Inflammatory macrophage treated with lipopolysaccharide for 4 hours (primary cell): ENCODE measurements at regions not wholly inside any gene's neighbourhood (a gene's known extent, or its start where the extent isn't known, plus 50 kb on each side); places are given as distances from the start of the nearest gene placed in this dataset.
A peak's percentile ranks its signal among the peaks of the same experiment; 100 is the strongest.
"Not testable (repeated sequence)": the region's sequence is repeated elsewhere in the genome, so short reads cannot be mapped to it uniquely, and the experiment has no call there.

Experiments
- DNase-seq: peaks from one replicate; pipeline ENCODE4 v3.0.0-alpha.2; 2020

DNA sequence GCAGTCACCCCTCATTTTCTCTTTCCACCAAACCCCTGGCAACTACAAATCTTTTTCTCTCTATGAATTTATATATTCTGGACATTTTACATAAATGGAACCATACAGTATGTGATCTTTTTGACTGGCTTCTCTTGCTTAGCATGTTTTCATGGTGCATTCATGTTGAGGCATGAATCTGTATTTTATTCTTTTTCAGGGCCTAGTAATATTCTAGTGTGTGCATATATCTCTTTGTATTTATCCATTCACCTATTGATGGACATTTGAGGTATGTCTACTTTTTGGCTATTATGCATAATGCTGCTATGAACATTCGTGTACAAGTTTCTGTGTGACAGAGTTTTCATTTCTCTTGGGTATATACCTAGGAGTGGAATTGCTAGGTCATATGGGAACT lies 78.2 kb downstream of the HACD1 start:
- DNase-seq = no peak

DNA sequence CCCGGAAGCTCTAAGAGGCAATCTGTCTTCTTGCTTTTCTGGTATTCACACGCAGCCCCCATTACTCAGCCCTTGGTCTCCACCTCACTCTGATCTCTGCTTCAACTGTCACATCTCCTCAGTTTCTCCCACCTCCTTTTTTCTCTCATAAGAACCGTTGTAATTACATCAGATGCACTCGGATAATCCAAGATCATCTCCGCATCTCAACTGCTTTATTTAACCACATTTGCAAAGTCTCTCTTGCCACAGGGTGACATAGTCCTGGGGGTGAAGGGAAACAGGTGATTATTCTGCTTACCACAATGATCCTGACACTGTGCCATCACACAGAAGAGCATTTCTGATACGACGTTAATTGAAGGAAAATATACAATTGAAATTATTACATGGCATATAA lies 79.9 kb downstream of the HACD1 start:
- no peak for DNase-seq

DNA sequence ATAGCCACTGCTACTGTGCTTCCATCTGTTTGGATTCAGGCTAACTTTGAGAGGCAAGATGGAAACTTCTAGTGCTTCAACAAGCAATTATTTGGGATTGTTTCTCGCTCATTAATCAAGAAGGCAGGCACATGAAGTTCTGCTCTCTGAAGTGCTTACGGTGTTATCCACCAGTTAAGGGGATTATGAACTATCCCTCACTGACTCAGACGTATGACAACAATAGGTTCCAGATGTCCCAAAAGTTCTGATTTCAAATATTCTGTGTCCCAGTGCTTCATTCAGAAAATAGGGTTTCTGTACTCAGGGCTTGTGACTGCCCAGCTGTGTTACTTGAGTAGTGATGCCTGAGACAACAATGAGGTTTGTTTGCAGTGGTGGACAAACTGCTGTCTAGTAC lies 81.0 kb downstream of the HACD1 start:
- DNase-seq = no peak

GRCh38 chr10:17533731-17534130 lies 79.3 kb upstream of the ST8SIA6 start:
- no peak for DNase-seq

- DNase-seq = no peak
These were observed 74.0 kb upstream of the ST8SIA6 start for GRCh38 chr10:17528306-17528862.

DNA sequence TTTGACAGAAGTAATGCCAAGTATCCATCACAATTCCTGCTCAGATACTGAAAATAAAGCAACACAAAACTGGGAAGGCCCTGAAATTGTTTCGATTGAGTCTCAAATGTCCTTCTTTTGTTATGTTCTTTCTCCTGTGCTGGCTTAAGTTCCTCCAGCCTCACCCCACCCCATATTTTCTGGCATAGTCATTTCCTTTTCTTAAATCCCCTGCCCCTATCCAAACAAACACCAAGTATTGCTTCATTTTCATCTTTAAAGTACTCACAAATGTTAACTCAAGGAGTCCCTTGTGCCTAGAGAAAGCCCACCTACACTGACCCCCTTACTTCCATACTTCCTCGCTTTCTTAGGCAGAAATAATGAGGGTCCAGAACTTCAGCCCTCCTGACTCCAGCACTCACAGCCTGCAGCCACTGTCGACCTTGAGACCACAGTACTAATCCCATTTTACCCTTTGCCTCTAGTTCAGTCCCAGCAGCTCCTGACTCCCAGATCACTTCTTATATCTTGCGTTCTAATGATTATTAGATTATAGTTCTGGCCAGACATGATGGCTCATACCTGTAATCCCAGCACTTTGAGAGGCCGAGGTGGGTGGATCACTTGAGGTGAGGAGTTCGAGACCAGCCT lies 73.2 kb upstream of the ST8SIA6 start:
- no peak for DNase-seq

- not testable (repeated sequence) for DNase-seq
These were observed 72.2 kb upstream of the ST8SIA6 start for GRCh38 chr10:17526571-17526970.

DNA sequence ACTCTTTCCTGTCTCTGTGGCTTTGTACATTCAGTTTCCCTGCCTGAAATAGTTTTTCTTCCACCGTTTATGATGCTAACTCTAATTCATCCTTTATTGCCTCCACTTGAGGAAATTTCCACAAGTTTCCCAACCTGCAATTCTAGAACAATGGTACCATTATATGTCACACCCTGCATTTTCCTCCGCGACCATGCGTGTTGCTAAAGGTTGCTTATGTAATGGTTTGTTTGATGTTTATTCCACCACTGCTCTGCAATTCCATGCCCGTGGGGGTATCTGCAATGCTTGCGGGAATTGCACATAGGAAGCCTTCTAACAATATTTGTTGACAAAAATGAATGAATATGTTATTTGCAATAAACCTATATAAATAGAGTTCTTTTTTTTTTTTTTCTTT lies 69.5 kb upstream of the ST8SIA6 start:
- no peak for DNase-seq

DNA sequence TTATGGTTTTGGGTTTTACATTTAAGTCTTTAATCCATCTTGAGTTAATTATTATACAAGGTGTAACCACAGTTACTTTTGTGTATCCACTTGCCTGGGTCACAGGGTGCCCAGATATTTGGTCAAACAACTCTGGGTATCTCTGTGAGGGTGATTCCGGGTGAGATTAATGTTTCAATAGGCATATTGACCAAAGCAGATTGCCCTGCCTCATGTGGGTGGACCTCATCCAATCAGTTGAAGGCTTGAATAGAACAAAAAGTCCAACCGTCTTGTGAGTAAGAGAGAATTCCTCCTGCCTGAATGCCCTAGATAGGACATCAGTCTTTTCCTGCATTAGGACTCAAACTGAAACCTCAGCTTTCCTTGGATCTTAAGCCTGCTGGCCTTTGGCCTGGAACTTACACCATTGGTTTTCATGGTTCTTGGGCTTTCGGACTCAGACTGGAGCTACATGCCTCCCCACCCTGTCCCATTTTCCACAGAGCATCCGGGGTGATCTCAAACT lies 68.9 kb upstream of the ST8SIA6 start:
- DNase-seq = no peak

- not testable (repeated sequence) for DNase-seq
These were observed 67.9 kb upstream of the ST8SIA6 start for GRCh38 chr10:17522269-17522668.

GRCh38 chr10:17519457-17519856 lies 65.1 kb upstream of the ST8SIA6 start:
- DNase-seq = no peak

GRCh38 chr10:17518338-17518737 lies 63.9 kb upstream of the ST8SIA6 start:
- no peak for DNase-seq

- peak; percentile 66 for DNase-seq
These were observed 62.0 kb upstream of the ST8SIA6 start for GRCh38 chr10:17516376-17516775.

DNA sequence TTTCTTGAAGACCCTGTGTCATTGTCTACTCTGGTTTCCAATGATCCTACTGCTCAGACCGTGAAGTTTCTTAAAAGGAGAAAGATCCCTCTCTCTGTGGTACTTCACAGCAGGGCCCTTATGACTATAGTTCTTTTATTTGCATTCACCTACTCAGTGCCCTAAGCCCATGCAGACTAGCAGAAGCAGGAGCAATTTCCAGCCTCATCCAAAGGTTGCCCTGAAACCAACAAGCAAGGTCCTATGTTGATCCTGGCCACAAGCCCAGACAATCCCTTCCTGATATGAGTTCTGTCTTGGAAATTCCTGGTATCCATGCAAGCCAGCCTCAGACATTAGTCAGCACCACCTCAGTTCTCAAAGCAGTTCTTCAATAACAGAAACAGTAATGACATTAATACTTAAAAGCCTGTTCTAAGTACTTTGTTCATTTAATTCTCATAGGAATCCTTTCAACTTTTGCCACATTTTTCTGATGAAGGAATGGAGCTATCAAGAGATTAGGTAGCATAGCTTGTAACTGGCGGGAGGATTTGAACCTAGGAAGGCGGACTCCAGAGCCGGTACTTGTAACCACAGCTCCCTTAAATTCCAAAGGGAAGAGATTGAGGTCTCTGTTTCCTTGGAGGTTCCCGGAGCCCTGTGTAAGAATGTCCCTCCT lies 58.1 kb upstream of the ST8SIA6 start:
- DNase-seq = peak; percentile 13

DNA sequence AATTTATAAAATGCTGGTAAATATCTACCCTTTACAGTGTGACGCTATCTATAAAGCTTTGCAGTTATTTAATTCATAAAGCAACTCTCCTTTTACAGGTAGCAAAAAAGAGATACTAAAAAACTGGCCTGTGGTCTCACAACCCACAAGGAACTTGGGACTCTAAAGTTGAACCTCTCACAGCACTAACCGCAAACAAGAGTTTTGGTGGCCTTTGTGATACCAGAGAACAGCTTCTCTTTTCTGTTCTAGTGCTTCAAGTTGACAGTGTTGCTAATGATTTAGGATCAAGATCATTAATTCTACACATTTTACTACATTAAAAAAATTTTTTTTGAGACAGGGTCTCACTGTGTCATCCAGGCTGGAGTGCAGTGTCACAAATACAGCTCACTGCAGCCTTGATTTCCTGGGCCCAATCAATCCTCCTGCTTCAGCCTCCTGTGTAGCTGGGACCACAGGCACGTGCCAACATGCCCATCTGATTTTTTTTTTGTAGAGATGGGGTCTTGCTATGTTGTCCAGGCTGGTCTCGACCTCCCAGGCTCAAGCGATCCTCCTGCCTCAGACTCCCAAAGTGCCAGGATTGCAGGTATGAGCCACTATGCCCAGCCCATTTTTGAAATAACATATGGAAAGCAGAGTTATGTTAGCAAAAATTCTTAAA lies 56.0 kb upstream of the ST8SIA6 start:
- DNase-seq = peak; percentile 58

DNA sequence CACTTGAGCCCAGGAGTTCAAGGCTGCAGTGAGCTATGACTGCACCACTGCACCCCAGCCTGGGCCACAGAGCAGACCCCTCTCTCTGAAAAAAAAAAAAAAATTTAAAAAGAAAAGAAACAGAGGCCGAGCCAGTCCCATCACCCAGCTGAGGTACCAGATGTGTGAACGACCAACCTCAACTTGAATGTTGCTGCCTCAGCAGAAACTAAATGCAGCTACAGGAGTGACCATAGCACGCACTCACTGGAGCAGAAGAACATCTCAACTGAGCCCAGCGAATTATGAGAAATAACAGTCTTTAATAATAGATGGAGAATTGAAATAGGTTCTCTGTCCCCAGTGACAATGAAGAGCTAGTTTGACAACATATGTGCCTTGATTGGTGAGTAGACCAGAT lies 53.1 kb upstream of the ST8SIA6 start:
- DNase-seq = no peak

DNA sequence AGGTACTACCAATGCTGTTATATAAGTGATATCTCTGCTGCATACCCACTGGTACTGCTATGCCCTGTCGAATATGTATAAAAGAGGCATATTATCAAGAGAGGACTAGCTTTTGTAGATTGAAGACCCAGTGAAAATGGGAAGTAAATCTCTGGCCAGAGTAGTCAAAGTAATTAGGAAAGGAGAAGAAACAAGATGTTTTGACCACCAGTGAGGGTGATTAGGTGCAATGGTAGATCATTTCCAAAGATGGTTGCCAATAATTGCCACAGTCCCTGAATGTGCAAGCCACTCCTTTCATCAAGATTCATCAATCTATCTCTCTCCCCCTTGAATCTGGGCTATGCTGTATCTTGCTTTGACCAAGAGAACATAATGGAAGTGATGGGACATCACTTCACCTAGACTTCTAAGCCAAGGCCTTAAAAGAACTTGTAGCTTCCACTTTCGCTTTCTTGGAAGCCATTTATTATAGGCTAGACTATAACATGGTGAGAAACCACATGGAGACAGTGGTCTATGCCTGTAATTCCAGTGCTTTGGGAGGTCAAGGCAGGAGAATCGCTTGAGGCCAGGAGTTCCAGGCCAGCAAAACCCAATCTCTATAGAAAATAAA lies 52.6 kb upstream of the ST8SIA6 start:
- peak; percentile 32 for DNase-seq

DNA sequence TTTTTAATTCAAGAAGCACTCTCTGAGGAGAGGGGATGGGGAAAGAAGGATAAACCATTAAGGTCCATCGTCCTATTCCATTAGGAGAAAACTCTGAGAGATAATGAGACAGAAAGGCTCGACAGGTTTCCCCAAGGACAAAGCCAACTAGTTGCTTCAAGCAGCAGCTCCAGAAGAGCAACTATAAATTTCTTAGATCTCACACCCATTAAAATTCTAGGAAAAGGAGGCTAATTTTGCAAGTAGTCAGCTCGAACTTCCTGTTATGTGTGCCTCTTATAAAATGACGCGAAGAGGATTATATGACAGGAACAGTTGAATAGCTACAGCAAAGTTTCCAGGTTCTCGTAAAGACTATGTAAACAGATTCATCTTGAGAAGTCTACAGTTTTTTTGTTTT lies 52.0 kb upstream of the ST8SIA6 start:
- peak; percentile 35 for DNase-seq

- DNase-seq = no peak
These were observed 50.3 kb upstream of the ST8SIA6 start for GRCh38 chr10:17504547-17505245.
